ENCODE measurements at regions not wholly inside any gene's neighbourhood (a gene's known extent, or its start where the extent isn't known, plus 50 kb on each side); places are given as distances from the start of the nearest gene placed in this dataset.

DNA sequence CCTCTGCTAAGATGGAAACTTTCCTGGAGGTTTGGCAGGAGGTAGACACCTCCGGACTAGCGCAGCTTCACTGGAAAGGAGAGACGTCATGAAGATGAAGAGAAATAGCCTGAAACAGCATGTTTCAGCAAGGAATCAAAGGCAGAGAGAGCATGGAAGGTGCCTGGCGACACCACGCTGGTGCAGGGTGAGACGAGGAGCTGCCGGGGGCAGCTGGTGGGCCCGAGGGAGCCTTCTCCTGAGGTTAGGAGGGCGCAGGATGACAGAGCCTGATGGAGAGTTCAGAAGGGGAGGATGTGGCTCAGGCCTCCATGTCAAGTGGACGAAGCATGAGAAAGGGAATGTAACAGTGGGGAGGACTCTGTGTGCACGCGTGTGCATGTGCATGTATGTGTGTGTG, 113.6 kb downstream of the TPRA1 start:
- TF ChIP-seq, protein P1, sequence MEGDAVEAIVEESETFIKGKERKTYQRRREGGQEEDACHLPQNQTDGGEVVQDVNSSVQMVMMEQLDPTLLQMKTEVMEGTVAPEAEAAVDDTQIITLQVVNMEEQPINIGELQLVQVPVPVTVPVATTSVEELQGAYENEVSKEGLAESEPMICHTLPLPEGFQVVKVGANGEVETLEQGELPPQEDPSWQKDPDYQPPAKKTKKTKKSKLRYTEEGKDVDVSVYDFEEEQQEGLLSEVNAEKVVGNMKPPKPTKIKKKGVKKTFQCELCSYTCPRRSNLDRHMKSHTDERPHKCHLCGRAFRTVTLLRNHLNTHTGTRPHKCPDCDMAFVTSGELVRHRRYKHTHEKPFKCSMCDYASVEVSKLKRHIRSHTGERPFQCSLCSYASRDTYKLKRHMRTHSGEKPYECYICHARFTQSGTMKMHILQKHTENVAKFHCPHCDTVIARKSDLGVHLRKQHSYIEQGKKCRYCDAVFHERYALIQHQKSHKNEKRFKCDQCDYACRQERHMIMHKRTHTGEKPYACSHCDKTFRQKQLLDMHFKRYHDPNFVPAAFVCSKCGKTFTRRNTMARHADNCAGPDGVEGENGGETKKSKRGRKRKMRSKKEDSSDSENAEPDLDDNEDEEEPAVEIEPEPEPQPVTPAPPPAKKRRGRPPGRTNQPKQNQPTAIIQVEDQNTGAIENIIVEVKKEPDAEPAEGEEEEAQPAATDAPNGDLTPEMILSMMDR (IDR thresholded peaks at IDR 0.05), result no peak
- no peak for TF ChIP-seq POLR2A (IDR thresholded peaks at IDR 0.05)
- Histone ChIP-seq H3K27ac (no peak overlapping the region), H3K4me3 (no peak overlapping the region), H3K36me3 (replicated peaks in 1 of 2) (no peaks in the 10 kb centered on the region), H3K27me3 (no peaks in the 10 kb centered on the region), H3K4me1 (replicated peaks in 1 of 2) (no peaks in the 10 kb centered on the region), H3K9me3 (replicated peaks in 1 of 3) (no peaks in the 10 kb centered on the region)
- intact Hi-C loops (cut with DNase I), result no loop called here
- 78 to 86% (median 83%) methylated on average over 12 of the region's 12 CpGs for WGBS, 4 donors
- no peak for DNase-seq

DNA sequence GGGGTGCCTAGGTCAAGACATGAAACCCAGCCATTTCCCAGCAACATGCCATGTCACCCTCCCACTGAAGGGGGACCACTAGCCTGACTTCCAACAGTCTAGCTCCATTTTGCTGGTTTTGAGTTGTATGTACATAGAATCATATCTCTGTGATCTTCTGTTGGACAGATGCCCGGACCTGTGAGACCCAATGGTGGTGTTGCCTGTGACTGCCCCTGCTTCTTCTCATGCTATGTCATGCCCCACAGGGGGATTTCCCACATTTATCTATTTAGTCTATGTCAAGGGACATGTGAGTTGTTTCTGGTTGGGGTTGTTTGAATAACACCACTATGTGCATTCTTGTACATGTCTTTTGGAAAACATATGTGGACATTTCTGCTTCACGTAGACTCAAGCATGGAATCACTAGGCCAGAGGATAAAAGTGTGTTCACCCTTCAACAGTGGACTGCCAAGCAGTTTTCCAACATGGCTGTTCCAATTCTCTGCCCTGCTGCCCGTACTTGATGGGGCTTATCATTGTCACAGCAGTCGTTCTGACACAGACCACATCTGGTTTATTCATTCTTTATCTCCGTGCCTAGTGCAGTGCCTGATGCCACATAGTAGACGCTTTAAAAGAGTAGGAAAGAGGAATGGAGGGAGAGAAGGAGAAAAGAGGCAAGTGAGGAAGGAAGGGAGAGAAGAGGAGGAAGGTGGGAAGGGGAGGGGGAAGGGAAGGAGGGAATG, 114.4 kb downstream of the TPRA1 start:
- no peaks in the 10 kb centered on the region for H3K36me3 ChIP-seq (replicated peaks in 1 of 2)
- no peaks in the 10 kb centered on the region for H3K9me3 ChIP-seq (replicated peaks in 1 of 3)
- H3K27me3 ChIP-seq, result no peaks in the 10 kb centered on the region
- no peak for TF ChIP-seq POLR2A (IDR thresholded peaks at IDR 0.05)
- TF ChIP-seq, protein P1 (IDR thresholded peaks at IDR 0.05), result no peak
- 75 to 87% (median 84%) methylated on average over 6 of the region's 6 CpGs for WGBS, 4 donors
- H3K4me1 ChIP-seq (replicated peaks in 1 of 2), result no peaks in the 10 kb centered on the region
- no peak for DNase-seq
- H3K4me3 ChIP-seq, result no peak overlapping the region
- intact Hi-C loops (cut with DNase I), result no loop called here
- H3K27ac ChIP-seq, result no peak overlapping the region

DNA sequence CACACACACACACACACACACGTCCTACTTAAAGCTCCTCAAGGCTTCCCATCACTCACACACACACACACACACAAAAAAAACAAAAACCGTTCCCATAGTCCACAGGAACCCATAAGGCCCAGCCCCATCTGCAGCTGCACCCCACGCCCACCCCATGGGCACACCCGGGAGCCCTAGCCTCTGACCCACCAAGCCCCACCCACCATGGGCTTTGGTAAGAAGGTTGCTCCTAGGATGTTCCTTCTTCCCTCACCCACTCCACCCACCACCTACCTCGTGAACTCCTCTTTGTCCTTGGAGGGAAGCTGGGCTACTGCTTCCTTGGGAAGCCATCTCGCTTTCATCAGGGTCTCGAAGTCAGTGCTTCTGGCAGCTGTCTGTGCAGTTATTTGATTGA, 115.1 kb downstream of the TPRA1 start:
- no peaks in the 10 kb centered on the region for H3K4me1 ChIP-seq (replicated peaks in 1 of 2)
- no peak overlapping the region for H3K4me3 ChIP-seq
- TF ChIP-seq, protein P1 (IDR thresholded peaks at IDR 0.05), result no peak
- no peak for TF ChIP-seq POLR2A (IDR thresholded peaks at IDR 0.05)
- intact Hi-C loops (cut with DNase I), result no loop called here
- DNase-seq, result no peak
- H3K9me3 ChIP-seq (replicated peaks in 1 of 3), result no peaks in the 10 kb centered on the region
- no peak overlapping the region for H3K27ac ChIP-seq
- 66 to 81% (median 77%) methylated on average over 7 of the region's 7 CpGs for WGBS, 4 donors
- H3K36me3 ChIP-seq (replicated peaks in 1 of 2), result no peaks in the 10 kb centered on the region
- no peaks in the 10 kb centered on the region for H3K27me3 ChIP-seq

DNA sequence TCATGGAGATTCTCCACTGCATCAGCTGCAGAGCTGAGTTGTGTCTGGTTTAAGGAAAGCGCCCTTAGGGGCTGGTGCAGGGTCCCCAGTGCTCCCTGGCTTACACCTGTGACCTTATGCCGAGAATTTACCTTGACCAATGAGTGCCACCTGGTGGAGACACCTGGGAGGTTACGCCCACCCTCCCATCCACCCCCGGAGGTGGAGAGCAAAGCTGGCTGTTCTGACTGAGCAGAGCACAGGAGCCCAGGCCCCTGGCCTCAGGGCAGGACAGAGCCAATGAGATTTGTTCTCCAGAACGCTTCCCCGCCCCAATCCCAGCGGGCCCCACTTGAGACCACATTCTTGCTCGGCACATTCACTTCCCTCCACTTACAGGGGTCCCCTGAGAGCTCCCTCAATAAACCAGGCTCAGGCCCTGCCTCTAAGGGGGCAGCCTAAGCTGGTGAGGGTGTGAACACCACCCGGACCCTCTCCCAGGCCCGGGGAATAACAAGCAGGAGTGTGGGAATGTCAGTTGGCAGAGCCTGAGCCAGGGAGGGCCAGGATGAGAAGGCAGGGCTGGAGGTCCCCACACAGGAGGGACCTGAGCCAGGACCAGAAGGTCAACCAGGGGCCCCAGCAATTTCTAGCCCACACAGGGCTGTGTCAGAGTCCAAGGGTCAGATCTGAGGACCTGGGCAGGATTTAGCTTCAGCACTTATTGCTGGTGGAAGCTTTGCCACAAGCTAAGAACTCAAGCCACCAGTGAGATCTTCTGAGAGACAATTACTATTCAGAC, 117.1 kb downstream of the TPRA1 start:
- TF ChIP-seq, protein P1 (IDR thresholded peaks at IDR 0.05), result no peak
- no peak for TF ChIP-seq POLR2A (IDR thresholded peaks at IDR 0.05)
- no peak overlapping the region for H3K4me3 ChIP-seq
- no peaks in the 10 kb centered on the region for H3K4me1 ChIP-seq (replicated peaks in 1 of 2)
- DNase-seq, result no peak
- H3K36me3 ChIP-seq (replicated peaks in 1 of 2), result no peaks in the 10 kb centered on the region
- H3K9me3 ChIP-seq (replicated peaks in 1 of 3), result no peaks in the 10 kb centered on the region
- 62 to 80% (median 73%) methylated on average over 6 to 10 of the region's 10 CpGs for WGBS, 4 donors
- intact Hi-C loops (cut with DNase I), result no loop called here
- no peak overlapping the region for H3K27ac ChIP-seq
- no peaks in the 10 kb centered on the region for H3K27me3 ChIP-seq
